RWPE2 (cell line): ENCODE measurements at regions not wholly inside any gene's neighbourhood (a gene's known extent, or its start where the extent isn't known, plus 50 kb on each side); places are given as distances from the start of the nearest gene placed in this dataset.
"Not testable (repeated sequence)": the region's sequence is repeated elsewhere in the genome, so short reads cannot be mapped to it uniquely, and the experiment has no call there.

Experiments used
- ATAC-seq: fragments of 200-7000 bp; cut with Tn5 transposase; 3 replicates; pipeline ENCODE4 v1.9.1; 2021; ENCODE audit warnings: low read depth
- DNase-seq: peaks from one replicate; pipeline ENCODE4 v3.0.0-alpha.2; 2020; ENCODE audit warnings: low spot score
- H3K27ac ChIP-seq: fragments of 450-650 bp; 2 replicates; pipeline ENCODE4 v1.5.1; 2017; ENCODE audit warnings: mild to moderate bottlenecking; ENCODE audit not compliant: poor library complexity, severe bottlenecking
- H3K27me3 ChIP-seq: fragments of 250-450 bp; sonication (Bioruptor Pico); 2 replicates; pipeline ENCODE4 v1.5.1; 2021; ENCODE audit warnings: mild to moderate bottlenecking, moderate library complexity; ENCODE audit not compliant: insufficient read depth, poor library complexity, severe bottlenecking
- H3K36me3 ChIP-seq: fragments of 250-450 bp; sonication (Bioruptor Pico); 2 replicates; pipeline ENCODE4 v1.5.1; 2020; ENCODE audit warnings: low read depth, mild to moderate bottlenecking, moderate library complexity
- H3K4me1 ChIP-seq: fragments of 250-450 bp; sonication (Bioruptor Pico); 2 replicates; pipeline ENCODE4 v1.5.1; 2021; ENCODE audit warnings: mild to moderate bottlenecking, moderate library complexity; ENCODE audit not compliant: insufficient read depth, poor library complexity, severe bottlenecking
- H3K4me3 ChIP-seq: fragments of 250-450 bp; sonication (Bioruptor Pico); 2 replicates; pipeline ENCODE4 v1.5.1; 2021; ENCODE audit warnings: mild to moderate bottlenecking, moderate library complexity; ENCODE audit not compliant: severe bottlenecking
- H3K9me3 ChIP-seq: fragments of 250-450 bp; sonication (Bioruptor Pico); 2 replicates; pipeline ENCODE4 v1.5.1; 2021; ENCODE audit warnings: mild to moderate bottlenecking, moderate library complexity; ENCODE audit not compliant: severe bottlenecking
- CTCF ChIP-seq: fragments of 450-650 bp; IDR thresholded peaks from one replicate; pipeline ENCODE4 v1.5.1; 2017; ENCODE audit warnings: mild to moderate bottlenecking, moderate library complexity; ENCODE audit not compliant: poor library complexity, severe bottlenecking

- no peak overlapping the region for H3K4me3 ChIP-seq
- no peaks in the 10 kb centered on the region for H3K4me1 ChIP-seq
- H3K9me3 ChIP-seq = no peaks in the 10 kb centered on the region
- DNase-seq (no peak), ATAC-seq (no peak)
- no peaks in the 10 kb centered on the region for H3K36me3 ChIP-seq
- H3K27me3 ChIP-seq = peaks cover 40% of the 10 kb centered on the region
- no peak overlapping the region for H3K27ac ChIP-seq
- TF ChIP-seq CTCF = no peak
These were observed 366.3 kb downstream of the NPIPA8 start for GRCh38 chr16:17970157-17970765.

GRCh38 chr16:17965133-17965900, 371.2 kb downstream of the NPIPA8 start:
- peaks cover 21% of the 10 kb centered on the region for H3K27me3 ChIP-seq
- no peaks in the 10 kb centered on the region for H3K4me1 ChIP-seq
- DNase-seq = no peak
- H3K4me3 ChIP-seq = no peak overlapping the region
- no peak overlapping the region for H3K27ac ChIP-seq
- H3K9me3 ChIP-seq = no peaks in the 10 kb centered on the region
- no peaks in the 10 kb centered on the region for H3K36me3 ChIP-seq
- no peak for TF ChIP-seq CTCF
- no peak for ATAC-seq

- Histone ChIP-seq H3K4me3 (no peak overlapping the region), H3K4me1 (no peaks in the 10 kb centered on the region), H3K27ac (no peak overlapping the region), H3K27me3 (peaks cover 16% of the 10 kb centered on the region), H3K36me3 (no peaks in the 10 kb centered on the region), H3K9me3 (no peaks in the 10 kb centered on the region)
- TF ChIP-seq CTCF = no peak
- DNase-seq = no peak
- ATAC-seq = no peak
These were observed 372.3 kb downstream of the NPIPA8 start for GRCh38 chr16:17964196-17964595.

- peaks cover 7% of the 10 kb centered on the region for H3K27me3 ChIP-seq
- no peaks in the 10 kb centered on the region for H3K4me1 ChIP-seq
- ATAC-seq (no peak), DNase-seq (no peak)
- H3K36me3 ChIP-seq = no peaks in the 10 kb centered on the region
- no peak overlapping the region for H3K27ac ChIP-seq
- no peak overlapping the region for H3K4me3 ChIP-seq
- no peak for TF ChIP-seq CTCF
- H3K9me3 ChIP-seq = no peaks in the 10 kb centered on the region
These were observed 373.2 kb downstream of the NPIPA8 start for GRCh38 chr16:17963185-17963836.

- no peak for DNase-seq
- TF ChIP-seq CTCF = no peak
- no peak overlapping the region for H3K27ac ChIP-seq
- no peak overlapping the region for H3K4me3 ChIP-seq
- no peaks in the 10 kb centered on the region for H3K9me3 ChIP-seq
- no peaks in the 10 kb centered on the region for H3K4me1 ChIP-seq
- ATAC-seq = no peak
- H3K36me3 ChIP-seq = no peaks in the 10 kb centered on the region
- H3K27me3 ChIP-seq = peaks cover 4% of the 10 kb centered on the region
These were observed 373.8 kb downstream of the NPIPA8 start for GRCh38 chr16:17962726-17963125.

- DNase-seq, H3K27ac ChIP-seq, H3K36me3 ChIP-seq, H3K4me1 ChIP-seq, H3K4me3 ChIP-seq, ATAC-seq, H3K9me3 ChIP-seq, H3K27me3 ChIP-seq: not testable (repeated sequence)
These were observed 374.7 kb downstream of the NPIPA8 start for GRCh38 chr16:17961822-17962221.
